GM19035 (cell line): ENCODE measurements at regions not wholly inside any gene's neighbourhood (a gene's known extent, or its start where the extent isn't known, plus 50 kb on each side); places are given as distances from the start of the nearest gene placed in this dataset.
"Not testable (repeated sequence)": the region's sequence is repeated elsewhere in the genome, so short reads cannot be mapped to it uniquely, and the experiment has no call there.

ENCODE experiments used
- ATAC-seq: cut with Tn5 transposase; IDR thresholded peaks from one replicate; pipeline ENCODE4 v1.9.1; 2021; ENCODE audit not compliant: unreplicated experiment

DNA sequence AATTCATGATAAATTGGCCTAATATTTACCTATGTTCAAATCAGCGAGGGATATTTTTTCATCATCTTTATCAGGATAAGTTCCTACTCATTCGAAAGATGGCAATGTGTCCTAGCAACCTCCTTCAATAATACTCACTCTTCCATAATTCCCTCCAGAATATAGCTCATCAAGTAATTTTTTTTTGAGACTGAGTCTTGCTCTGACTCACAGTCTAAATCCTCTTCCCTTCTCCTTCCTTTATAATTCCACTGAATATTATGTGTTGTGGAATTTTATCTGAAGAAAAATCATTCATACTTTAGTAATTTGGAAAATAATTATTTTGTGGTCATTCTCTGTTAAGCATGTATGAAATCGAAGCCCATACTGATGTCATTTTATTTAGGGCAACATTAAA, 663.8 kb downstream of the FLRT2 start:
- no peak for ATAC-seq

DNA sequence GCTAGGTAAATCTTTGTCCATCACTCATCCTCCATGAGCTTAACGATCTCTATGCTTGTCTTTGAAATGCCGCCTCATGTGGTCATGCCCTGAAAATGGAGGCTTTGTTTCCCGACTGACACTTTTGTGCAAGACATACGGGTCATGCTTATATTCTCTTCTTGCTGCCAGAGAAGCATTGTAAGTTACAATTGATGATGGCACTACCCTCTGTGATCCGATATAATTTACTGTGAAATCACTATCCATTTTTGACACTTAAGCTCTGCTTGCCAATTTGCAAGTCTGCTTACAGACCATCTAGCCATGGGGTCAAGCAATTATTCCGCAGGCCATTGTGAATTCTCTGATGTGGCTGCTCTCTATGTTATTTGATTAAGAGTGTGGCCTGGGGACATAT, 650.0 kb downstream of the FLRT2 start:
- no peak for ATAC-seq

- ATAC-seq, result no peak
These were observed 638.4 kb downstream of the FLRT2 start for GRCh38 chr14:86168371-86168770.

GRCh38 chr14:86166541-86166940, 636.6 kb downstream of the FLRT2 start:
- ATAC-seq, result no peak

DNA sequence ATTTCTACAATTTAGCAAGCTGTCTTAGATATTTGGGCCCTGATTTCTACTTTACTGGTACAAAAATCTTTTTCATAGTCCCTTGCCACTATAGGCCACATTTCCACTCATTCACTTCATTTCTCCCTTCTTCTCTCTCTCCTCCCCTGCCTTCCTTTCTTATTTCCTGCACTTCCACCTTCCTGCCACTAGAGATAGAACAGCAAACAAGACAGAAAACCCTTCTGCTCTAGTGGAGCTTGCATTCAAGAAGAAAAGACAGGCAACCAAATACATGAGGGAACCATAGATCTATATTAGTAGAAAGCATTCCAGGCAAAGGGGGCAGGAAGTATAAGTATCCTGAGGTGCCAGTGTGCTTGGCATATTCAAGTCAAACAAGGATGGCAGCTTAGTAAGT, 623.5 kb downstream of the FLRT2 start:
- ATAC-seq, result no peak

DNA sequence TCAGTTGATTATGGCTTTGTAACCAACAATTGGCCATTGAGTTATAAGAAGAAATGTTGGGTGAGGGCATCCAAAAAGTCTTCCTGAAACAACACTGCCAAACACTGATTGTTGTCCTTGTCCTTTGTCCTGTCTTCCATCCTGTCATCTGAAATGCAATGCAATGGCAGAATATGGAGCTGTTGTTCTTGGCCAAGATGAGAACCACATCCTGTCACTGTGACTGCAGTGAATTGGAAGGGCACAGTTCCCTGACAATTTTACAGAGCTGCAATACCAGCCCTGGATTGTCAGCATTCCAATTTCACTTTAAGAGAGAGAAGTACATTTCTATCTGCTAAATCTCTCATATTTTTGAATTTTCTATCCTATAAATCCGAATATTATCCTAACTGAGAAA, 613.3 kb downstream of the FLRT2 start:
- no peak for ATAC-seq

- ATAC-seq, result no peak
These were observed 612.0 kb downstream of the FLRT2 start for GRCh38 chr14:86141966-86142365.

DNA sequence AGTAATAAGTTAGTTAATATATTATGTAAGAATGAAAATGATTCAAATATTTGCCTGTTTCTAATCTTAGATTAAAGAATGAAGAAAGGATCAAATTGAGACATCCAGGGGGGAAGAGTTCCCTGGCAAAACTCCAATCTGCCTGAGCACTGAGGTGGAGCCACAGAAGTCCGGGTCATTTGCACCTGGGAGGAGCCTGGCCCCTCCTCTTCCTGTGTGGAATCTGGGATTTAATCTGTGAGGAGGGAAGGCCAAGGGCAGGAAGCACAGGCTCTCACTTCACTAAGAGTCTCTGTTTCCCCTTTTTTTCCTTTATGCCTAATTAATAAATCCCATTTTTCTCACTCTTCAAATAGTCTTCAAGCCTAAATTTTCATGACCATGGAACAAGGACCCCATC, 599.5 kb downstream of the FLRT2 start:
- no peak for ATAC-seq

GRCh38 chr14:86124328-86124727, 594.4 kb downstream of the FLRT2 start:
- no peak for ATAC-seq

- ATAC-seq, result no peak
These were observed 586.0 kb downstream of the FLRT2 start for GRCh38 chr14:86115972-86116371.

DNA sequence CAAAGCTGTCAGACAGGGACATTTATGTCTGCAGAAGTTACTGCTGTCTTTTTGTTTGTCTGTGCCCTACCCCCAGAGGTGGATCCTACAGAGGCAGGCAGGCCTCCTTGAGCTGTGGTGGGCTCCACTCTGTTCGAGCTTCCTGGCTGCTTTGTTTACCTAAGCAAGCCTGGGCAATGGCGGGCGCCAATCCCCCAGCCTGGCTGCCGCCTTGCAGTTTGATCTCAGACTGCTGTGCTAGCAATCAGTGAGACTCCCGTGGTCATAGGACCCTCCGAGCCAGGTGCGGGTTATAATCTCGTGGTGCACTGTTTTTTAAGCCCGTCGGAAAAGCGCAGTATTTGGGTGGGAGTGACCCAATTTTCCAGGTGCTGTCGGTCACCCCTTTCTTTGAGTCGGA, 580.9 kb downstream of the FLRT2 start:
- ATAC-seq, result not testable (repeated sequence)

- no peak for ATAC-seq
These were observed 574.8 kb downstream of the FLRT2 start for GRCh38 chr14:86104691-86105265.

DNA sequence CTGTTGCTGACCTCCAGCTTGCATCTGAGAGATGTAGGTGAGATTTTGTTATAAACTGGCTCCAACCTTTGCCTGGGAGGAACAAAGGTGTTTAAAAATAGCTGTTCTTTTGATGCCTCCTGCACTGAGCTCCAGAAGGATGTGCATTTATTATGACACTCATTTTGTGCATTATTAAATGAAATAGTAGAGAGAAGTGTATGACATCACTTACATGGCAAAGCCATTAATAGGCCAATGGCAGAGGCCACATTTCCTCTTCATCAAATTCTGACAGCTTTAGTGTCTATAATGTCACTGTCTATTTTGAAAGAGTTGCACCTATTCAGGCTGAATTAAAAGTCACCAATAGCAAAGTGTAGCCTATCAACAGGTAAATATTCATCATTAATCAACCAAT, 564.6 kb downstream of the FLRT2 start:
- ATAC-seq, result no peak

GRCh38 chr14:86091811-86092210, 561.9 kb downstream of the FLRT2 start:
- no peak for ATAC-seq

- ATAC-seq, result no peak
These were observed 558.2 kb downstream of the FLRT2 start for GRCh38 chr14:86088156-86088555.

DNA sequence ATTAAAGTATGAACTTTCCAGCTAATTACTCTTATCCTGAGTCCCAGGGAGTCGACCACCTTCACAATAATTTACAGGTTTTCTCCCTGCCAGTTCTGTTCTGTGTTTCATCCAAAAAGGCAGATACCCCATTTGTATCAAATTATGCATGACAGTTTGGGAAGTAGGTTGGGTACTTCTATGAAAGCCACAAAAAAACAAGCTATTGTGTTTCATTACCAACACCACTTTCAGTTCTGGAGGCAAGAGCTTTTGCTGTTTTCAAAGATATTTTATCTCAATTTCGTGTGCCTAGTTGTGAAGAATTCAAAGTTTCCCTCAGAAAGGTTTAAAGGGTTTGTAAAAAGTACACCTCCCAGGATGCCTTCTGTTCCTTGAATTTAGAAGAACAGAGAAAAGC, 557.4 kb downstream of the FLRT2 start:
- no peak for ATAC-seq

DNA sequence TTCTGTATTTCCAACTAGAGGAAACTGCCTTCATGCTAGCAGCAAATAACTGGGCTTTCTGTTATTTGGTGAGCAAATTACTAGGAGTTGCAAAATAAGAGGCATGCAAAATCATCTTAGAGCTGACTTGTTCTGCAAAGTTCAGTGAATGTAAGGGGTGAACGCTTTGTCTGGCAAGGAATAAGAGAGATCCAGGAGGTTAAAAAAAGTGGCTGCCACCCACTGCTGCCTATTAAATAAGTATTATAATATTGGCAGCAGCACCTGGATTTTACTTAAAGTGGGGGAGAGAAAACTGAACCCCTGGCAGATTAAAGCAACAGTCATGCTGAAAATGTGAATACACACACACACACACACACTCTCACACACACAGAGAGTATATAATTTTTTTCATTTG, 557.0 kb downstream of the FLRT2 start:
- ATAC-seq, result no peak

DNA sequence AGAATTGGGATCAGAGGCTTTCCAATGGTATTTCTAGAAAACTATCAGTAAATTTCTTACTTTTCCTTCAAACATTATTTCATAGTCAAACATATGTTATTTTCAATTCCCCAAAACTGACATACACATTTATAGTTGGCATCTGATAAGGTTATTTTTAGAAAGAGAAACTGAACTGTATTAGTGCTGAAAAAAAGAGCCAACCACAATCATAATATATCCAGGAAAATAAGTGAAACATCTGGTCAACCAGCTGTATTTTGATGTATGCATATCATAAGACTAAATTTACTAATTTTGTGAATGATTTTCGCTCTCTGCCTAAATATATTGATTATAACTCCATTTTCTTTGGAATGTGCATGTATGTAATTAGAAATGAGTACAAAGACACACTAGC, 554.2 kb downstream of the FLRT2 start:
- ATAC-seq, result no peak

GRCh38 chr14:86083616-86084015, 553.7 kb downstream of the FLRT2 start:
- no peak for ATAC-seq

DNA sequence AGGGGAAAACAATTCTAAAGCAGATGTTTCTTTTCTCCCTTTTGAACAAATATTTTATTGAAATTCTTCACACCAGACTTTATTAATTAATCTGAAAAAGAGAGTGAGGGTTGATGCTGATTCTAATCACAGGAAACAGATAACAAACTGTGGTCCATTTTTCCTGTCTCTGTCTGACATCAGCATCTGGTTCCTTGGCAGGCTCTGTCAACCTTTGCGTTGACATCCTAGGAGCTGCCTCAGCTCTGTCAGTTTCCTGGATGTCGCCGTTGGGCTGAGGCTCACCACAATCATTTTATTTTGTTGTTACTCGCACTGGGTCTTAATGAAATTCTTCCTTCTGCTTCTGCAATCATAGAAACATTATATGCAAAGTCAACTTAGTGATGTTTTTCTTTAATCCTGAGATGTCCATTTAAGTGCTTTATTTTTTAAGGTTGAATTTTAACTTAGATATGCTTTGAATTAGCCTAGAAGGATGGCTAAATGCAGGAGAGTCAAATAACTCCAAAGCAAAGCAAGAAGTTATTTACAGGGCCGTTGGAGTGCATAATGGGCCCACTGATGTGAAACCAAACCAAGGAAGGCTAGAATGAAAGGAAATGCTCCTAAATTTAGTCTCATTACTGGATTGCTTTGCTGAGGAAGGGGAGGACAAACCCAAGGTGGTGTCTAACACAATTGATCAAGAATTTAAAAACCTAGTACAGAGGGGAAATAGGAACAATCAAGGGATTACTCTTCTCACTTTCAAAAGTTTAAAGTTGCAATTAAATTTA, 542.4 kb downstream of the FLRT2 start:
- ATAC-seq, result no peak

GRCh38 chr14:86066651-86067050, 536.7 kb downstream of the FLRT2 start:
- ATAC-seq, result no peak

DNA sequence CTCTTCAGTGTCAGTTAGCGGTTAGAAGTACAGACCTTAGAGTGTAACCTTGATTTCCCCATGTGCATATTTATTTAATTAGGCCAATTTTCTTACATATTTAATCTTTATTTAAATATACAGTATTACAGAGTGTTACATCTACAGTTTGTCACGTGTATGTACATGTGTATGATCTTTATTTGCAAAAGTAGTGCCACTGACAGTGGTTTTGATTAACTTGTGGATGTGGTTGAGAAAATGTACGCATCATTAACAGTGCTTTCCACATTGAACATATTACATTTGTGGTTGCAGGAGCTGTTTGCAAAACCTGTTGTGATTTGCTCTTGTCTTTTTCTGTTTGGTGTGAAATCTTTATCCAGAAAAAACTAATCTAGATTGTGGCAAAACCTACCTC, 535.5 kb downstream of the FLRT2 start:
- no peak for ATAC-seq

DNA sequence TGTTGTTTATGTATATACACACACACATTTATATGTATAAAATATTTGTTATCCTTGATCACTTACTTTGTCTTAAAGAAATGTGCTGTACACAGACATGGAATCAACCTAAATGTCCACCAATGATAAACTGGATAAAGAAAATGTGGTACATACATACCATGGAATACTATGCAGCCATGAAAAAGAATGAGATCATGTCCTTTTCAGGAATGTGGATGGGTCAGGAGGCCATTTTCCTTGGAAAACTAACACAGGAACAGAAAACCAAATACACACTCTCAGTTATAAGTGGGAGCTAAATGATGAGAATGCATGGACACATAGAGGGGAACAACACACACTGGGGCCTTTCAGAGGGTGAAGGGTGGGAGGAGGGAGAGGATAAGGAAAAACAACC, 534.7 kb downstream of the FLRT2 start:
- ATAC-seq, result not testable (repeated sequence)
